ENCODE measurements at regions not wholly inside any gene's neighbourhood (a gene's known extent, or its start where the extent isn't known, plus 50 kb on each side); places are given as distances from the start of the nearest gene placed in this dataset.

- no peak for DNase-seq (ENCODE audit: low read depth, low spot score)
- in situ Hi-C loops (cut with HindIII; ENCODE audit: low pct_unique_long_range_greater_than_20kb, low sequenced_read_pairs): no loop called here
Observed at GRCh38 chr5:64437496-64437895, 68.3 kb upstream of the RGS7BP start.

GRCh38 chr5:64451551-64451950 lies 54.3 kb upstream of the RGS7BP start:
- peak; percentile 69 for DNase-seq (ENCODE audit: low read depth, low spot score)
- in situ Hi-C loops (cut with HindIII; ENCODE audit: low pct_unique_long_range_greater_than_20kb, low sequenced_read_pairs): no loop called here

DNA sequence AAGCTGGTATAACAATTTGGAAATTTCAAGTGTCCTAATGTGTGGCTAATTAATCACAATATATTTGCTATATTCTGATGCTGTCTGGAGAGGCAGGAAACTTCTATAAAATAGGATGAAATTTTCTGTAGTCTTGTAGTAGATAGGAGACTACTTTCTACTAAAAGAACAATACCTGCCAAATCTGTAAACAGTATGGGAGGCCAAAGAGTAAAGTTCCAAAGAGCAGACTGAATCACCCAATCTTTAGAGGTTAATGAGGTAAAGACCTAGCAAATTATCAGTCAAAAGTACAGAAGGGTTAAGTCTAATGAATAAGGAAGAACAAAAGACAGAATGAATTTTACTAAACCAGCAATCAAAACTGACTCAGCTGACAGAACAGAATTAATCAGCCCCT lies 52.4 kb upstream of the RGS7BP start:
- in situ Hi-C loops (cut with HindIII; ENCODE audit: low pct_unique_long_range_greater_than_20kb, low sequenced_read_pairs): no loop called here
- no peak for DNase-seq (ENCODE audit: low read depth, low spot score)
